ENCODE measurements at regions not wholly inside any gene's neighbourhood (a gene's known extent, or its start where the extent isn't known, plus 50 kb on each side); places are given as distances from the start of the nearest gene placed in this dataset.

DNA sequence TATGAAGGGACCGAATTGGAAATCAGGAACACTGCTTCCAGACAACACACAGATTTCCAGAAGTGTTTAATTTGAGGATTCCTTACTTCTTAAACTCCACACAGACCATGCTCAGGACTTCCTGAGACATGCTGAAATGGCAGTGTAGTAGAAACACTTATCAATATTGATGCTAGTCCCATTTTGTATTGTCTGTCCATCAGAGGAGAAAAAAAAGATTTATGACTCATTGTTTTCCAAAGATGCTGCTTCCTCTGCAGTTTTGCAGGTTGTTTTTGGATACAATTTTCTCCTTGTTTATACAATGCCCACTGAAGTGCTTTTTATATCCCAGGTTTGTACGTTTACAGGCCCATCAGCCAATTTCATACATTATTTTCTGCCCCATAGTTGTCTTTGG is 68.3 kb upstream of the TANC2 start:
- Histone ChIP-seq H3K4me3 (ENCODE audit: low read length) (no peak overlapping the region), H3K36me3 (ENCODE audit: control insufficient read depth, low read depth, low read length) (no peaks in the 10 kb centered on the region), H3K4me1 (ENCODE audit: control insufficient read depth, low read depth, low read length) (peaks cover under 1% of the 10 kb centered on the region), H3K9ac (ENCODE audit: low read length) (no peak overlapping the region), H3K27me3 (ENCODE audit: control insufficient read depth, insufficient read depth, low read length) (no peaks in the 10 kb centered on the region), H3K27ac (ENCODE audit: low read length) (no peak overlapping the region), H3K9me3 (ENCODE audit: control insufficient read depth, low read depth, low read length) (no peaks in the 10 kb centered on the region)

DNA sequence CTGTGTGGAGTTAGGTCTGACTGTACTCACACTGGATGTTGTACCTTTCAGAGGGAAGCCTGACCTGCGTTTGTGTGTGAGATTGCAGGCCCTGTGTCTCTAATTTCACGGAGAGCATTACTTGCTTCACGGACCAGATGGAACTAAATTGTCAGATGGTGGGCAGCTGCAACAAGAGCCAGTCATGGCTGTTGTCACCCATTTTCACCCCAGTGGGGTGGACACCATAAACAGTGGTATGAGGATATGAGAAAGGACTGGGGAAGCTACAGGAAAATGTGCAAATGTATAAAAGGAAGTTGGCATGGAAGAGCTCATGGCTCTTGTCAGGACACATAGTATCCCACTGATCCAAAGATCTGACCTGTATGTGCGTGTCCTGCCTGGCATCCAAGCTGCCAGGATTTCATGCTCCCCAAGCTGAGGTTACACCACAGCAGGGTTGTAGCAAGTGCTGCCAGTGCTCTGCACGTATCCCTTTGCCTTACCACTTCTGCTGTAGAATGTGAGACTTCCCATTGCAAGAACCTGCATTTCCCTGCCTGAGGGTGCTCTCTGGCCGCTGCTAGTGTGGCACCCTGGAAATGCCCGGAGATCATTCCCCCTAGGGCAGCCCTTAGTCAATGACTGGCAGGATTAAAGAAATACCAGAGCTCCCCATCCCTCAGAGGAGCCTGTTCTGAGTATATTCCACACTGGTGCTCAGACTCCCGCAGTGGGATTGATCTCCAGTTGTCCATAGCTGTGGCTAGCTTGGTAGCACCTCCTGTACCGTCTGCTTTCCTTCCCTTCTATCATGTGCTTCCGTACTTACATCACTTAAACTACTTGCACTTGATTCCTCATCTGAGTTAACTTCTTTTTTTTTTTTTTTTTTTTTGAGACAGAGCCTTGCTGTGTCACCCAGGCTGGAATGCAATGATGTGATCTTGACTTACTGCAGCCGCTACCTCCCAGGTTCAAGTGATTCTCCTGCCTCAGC is 70.4 kb upstream of the TANC2 start:
- Histone ChIP-seq H3K27me3 (ENCODE audit: control insufficient read depth, insufficient read depth, low read length) (no peaks in the 10 kb centered on the region), H3K4me1 (ENCODE audit: control insufficient read depth, low read depth, low read length) (peaks cover 8% of the 10 kb centered on the region), H3K4me3 (ENCODE audit: low read length) (no peak overlapping the region), H3K9ac (ENCODE audit: low read length) (no peak overlapping the region), H3K27ac (ENCODE audit: low read length) (no peak overlapping the region), H3K36me3 (ENCODE audit: control insufficient read depth, low read depth, low read length) (no peaks in the 10 kb centered on the region), H3K9me3 (ENCODE audit: control insufficient read depth, low read depth, low read length) (no peaks in the 10 kb centered on the region)

DNA sequence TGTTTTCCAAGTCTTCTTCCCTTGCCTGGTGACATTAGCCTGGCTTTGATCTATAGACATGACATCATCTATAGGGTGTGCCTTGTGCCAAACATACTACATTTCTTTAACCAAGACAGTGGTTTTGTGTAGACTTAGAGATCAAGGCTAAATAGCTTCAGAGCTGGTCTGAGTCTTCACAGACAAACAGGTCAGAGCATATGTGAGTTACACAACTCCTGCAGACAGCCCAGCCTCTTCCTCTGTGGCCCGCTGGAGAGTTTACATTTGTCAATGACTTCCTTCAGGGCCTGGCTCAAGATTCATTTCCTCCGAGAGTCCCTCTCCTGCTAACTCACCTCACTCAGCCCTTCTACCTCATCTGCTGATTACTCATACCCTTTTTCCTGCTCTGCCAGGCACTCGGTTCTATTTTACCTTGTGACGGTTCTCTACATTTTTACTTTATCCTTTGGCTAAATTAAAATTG is 73.1 kb upstream of the TANC2 start:
- H3K9me3 ChIP-seq (ENCODE audit: control insufficient read depth, low read depth, low read length) = no peaks in the 10 kb centered on the region
- H3K36me3 ChIP-seq (ENCODE audit: control insufficient read depth, low read depth, low read length) = no peaks in the 10 kb centered on the region
- no peak overlapping the region for H3K4me3 ChIP-seq (ENCODE audit: low read length)
- peaks cover 8% of the 10 kb centered on the region for H3K4me1 ChIP-seq (ENCODE audit: control insufficient read depth, low read depth, low read length)
- no peak overlapping the region for H3K9ac ChIP-seq (ENCODE audit: low read length)
- H3K27ac ChIP-seq (ENCODE audit: low read length) = no peak overlapping the region
- H3K27me3 ChIP-seq (ENCODE audit: control insufficient read depth, insufficient read depth, low read length) = no peaks in the 10 kb centered on the region

DNA sequence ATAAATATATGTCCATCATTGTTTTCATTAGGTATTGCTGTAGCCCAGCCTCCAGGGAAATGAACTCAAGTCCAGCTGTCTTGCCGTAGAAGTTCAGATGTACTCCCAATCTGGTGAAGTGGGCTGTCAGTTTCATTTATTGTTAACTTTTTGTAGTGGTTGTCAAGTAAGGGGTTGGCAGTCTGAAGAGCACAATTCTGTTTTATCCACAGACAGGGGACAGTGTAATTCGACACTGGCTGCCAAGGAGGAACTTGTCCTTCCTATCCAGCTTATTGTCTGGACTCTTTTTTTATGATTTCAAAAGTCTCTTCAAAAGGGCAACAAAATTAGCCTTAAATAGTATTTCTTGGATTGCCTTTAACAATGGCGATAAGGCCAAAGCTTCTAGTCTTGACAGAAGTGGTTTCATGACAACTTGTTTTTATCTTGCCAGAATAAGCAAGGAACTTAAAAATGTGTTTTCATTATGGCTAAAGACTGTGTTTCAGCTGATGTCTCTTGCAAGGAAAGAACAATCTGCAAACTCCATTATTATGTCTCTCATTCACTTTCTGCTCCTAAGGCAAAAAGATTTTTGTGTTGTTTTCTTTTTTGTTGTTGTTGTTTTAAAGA is 73.9 kb upstream of the TANC2 start:
- H3K4me3 ChIP-seq (ENCODE audit: low read length) = no peak overlapping the region
- peaks cover 8% of the 10 kb centered on the region for H3K4me1 ChIP-seq (ENCODE audit: control insufficient read depth, low read depth, low read length)
- no peaks in the 10 kb centered on the region for H3K36me3 ChIP-seq (ENCODE audit: control insufficient read depth, low read depth, low read length)
- H3K27me3 ChIP-seq (ENCODE audit: control insufficient read depth, insufficient read depth, low read length) = no peaks in the 10 kb centered on the region
- no peak overlapping the region for H3K9ac ChIP-seq (ENCODE audit: low read length)
- H3K9me3 ChIP-seq (ENCODE audit: control insufficient read depth, low read depth, low read length) = no peaks in the 10 kb centered on the region
- no peak overlapping the region for H3K27ac ChIP-seq (ENCODE audit: low read length)

DNA sequence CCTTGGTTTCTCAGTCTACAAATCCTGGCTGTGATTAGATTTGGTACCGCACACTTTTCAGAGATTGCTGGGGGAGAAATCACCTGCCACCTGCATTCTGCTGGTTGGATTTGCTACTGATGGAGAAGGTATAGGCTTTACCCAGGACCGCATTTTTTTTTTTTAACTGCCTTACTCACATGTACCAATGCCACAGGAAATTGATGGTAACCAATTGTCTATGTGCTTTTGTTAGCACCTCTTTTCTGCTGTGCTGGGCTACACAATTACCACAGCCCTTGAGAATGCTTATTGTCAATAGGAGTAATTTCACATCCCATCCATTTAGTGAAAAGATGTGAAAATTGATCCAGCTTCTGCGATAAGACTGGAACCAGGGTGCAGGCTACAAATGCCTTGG is 74.4 kb upstream of the TANC2 start:
- no peaks in the 10 kb centered on the region for H3K27me3 ChIP-seq (ENCODE audit: control insufficient read depth, insufficient read depth, low read length)
- no peaks in the 10 kb centered on the region for H3K36me3 ChIP-seq (ENCODE audit: control insufficient read depth, low read depth, low read length)
- no peak overlapping the region for H3K9ac ChIP-seq (ENCODE audit: low read length)
- H3K9me3 ChIP-seq (ENCODE audit: control insufficient read depth, low read depth, low read length) = no peaks in the 10 kb centered on the region
- no peak overlapping the region for H3K4me3 ChIP-seq (ENCODE audit: low read length)
- H3K27ac ChIP-seq (ENCODE audit: low read length) = no peak overlapping the region
- peaks cover 8% of the 10 kb centered on the region for H3K4me1 ChIP-seq (ENCODE audit: control insufficient read depth, low read depth, low read length)

DNA sequence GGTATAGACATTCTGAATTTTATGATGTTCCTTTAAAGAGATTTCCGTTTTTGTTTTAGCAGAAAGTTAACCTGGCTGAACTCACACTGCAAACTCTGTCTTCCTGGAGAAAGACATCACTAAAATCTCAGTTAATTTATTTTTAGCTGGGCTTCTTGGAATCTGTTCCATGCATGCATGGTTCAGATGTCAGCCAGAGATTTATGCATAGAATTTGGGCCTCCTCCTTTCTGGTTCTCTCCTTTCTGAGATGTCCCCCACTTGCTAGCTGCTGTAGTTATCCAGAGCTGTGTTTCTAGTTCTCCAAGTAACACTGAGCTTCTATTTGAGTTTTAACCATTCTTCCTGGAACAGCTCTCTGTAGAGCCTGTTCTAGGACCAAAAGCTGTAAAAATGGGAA is 77.3 kb upstream of the TANC2 start:
- H3K9ac ChIP-seq (ENCODE audit: low read length) = no peak overlapping the region
- H3K4me3 ChIP-seq (ENCODE audit: low read length) = no peak overlapping the region
- no peak overlapping the region for H3K27ac ChIP-seq (ENCODE audit: low read length)
- H3K36me3 ChIP-seq (ENCODE audit: control insufficient read depth, low read depth, low read length) = no peaks in the 10 kb centered on the region
- H3K27me3 ChIP-seq (ENCODE audit: control insufficient read depth, insufficient read depth, low read length) = no peaks in the 10 kb centered on the region
- H3K9me3 ChIP-seq (ENCODE audit: control insufficient read depth, low read depth, low read length) = no peaks in the 10 kb centered on the region
- H3K4me1 ChIP-seq (ENCODE audit: control insufficient read depth, low read depth, low read length) = peaks cover 8% of the 10 kb centered on the region

DNA sequence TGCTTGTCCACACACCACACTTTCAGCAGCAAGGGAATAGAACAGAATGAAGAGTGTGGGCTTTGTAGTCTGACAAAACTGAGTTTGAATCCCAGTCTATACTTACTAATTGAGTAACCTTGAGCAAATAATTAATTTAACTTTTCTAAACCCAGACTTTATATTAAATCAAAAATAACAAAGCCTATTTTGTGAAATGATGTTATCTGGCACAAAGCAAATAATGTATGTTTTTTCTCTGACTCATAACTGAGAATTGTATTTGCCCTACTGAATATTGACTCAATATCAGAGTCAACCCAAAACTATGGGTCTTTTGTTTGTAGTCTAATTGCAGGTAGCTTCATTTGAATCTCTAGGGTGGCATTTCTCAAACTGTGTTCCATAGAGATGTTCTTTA is 77.9 kb upstream of the TANC2 start:
- Histone ChIP-seq H3K27me3 (ENCODE audit: control insufficient read depth, insufficient read depth, low read length) (no peaks in the 10 kb centered on the region), H3K9ac (ENCODE audit: low read length) (no peak overlapping the region), H3K27ac (ENCODE audit: low read length) (no peak overlapping the region), H3K36me3 (ENCODE audit: control insufficient read depth, low read depth, low read length) (no peaks in the 10 kb centered on the region), H3K9me3 (ENCODE audit: control insufficient read depth, low read depth, low read length) (no peaks in the 10 kb centered on the region), H3K4me1 (ENCODE audit: control insufficient read depth, low read depth, low read length) (peaks cover 8% of the 10 kb centered on the region), H3K4me3 (ENCODE audit: low read length) (no peak overlapping the region)

DNA sequence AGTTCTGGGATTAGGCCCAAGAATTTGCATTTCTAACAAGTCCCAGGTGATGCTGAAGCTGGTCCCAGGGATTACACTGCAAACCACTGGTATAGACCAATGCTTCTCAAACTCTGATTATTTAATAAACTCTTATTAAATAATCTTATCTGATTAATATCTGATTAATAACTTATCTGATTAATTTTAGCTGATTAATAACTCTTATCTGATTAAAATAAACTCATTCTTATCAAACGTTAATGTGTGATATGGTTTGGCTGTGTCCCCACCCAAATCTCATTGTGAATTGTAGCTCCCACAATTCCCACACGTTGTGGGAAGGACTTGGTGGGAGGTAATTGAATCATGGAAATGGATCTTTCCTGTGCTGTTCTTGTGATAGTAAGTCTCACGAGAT is 78.6 kb upstream of the TANC2 start:
- H3K4me3 ChIP-seq (ENCODE audit: low read length) = no peak overlapping the region
- H3K27me3 ChIP-seq (ENCODE audit: control insufficient read depth, insufficient read depth, low read length) = no peaks in the 10 kb centered on the region
- no peak overlapping the region for H3K27ac ChIP-seq (ENCODE audit: low read length)
- H3K36me3 ChIP-seq (ENCODE audit: control insufficient read depth, low read depth, low read length) = no peaks in the 10 kb centered on the region
- no peak overlapping the region for H3K9ac ChIP-seq (ENCODE audit: low read length)
- no peaks in the 10 kb centered on the region for H3K9me3 ChIP-seq (ENCODE audit: control insufficient read depth, low read depth, low read length)
- H3K4me1 ChIP-seq (ENCODE audit: control insufficient read depth, low read depth, low read length) = peaks cover 6% of the 10 kb centered on the region

DNA sequence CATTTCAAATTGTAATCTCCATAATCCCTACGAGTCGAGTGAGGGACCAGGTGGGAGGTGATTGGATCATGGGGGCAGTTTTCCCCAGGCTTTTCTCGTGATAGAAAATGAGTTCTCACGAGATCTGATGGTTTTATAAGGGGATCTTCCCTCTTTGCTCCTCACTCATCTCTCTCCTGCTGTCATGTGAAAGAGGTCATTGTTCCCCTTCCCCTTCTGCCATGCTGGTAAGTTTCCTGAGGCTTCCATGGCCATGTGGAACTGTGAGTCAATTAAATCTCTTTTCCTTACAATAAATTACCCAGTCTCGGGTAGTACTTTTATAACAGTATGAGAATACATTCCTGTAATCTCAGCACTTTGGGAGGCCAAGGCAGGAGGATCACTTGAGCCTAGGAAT is 76.7 kb upstream of the MARCHF10 start:
- Histone ChIP-seq H3K27ac (ENCODE audit: low read length) (no peak overlapping the region), H3K4me3 (ENCODE audit: low read length) (no peak overlapping the region), H3K4me1 (ENCODE audit: control insufficient read depth, low read depth, low read length) (no peaks in the 10 kb centered on the region), H3K27me3 (ENCODE audit: control insufficient read depth, insufficient read depth, low read length) (no peaks in the 10 kb centered on the region), H3K36me3 (ENCODE audit: control insufficient read depth, low read depth, low read length) (no peaks in the 10 kb centered on the region), H3K9ac (ENCODE audit: low read length) (no peak overlapping the region), H3K9me3 (ENCODE audit: control insufficient read depth, low read depth, low read length) (no peaks in the 10 kb centered on the region)

DNA sequence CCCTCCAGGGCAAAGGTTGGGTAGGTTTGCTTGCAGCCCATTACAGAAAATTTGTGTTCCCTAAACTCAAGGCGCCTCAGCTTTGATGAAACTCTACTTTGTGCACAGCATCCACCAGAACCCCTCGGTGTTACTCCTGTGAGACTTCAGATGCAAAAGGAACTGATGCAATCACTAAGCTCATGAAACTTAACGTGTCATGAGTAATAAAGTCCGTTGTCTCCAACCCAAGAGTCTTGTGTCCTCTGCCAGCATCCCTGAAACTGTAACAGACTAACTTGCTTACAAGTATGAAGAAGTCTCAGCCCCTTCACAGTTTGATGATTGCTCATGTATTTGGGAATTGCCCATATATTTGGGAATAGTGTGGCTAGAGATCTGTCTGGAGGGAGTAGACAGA is 74.8 kb upstream of the MARCHF10 start:
- H3K27me3 ChIP-seq (ENCODE audit: control insufficient read depth, insufficient read depth, low read length) = no peaks in the 10 kb centered on the region
- no peaks in the 10 kb centered on the region for H3K9me3 ChIP-seq (ENCODE audit: control insufficient read depth, low read depth, low read length)
- no peak overlapping the region for H3K4me3 ChIP-seq (ENCODE audit: low read length)
- no peaks in the 10 kb centered on the region for H3K4me1 ChIP-seq (ENCODE audit: control insufficient read depth, low read depth, low read length)
- H3K36me3 ChIP-seq (ENCODE audit: control insufficient read depth, low read depth, low read length) = no peaks in the 10 kb centered on the region
- H3K27ac ChIP-seq (ENCODE audit: low read length) = no peak overlapping the region
- H3K9ac ChIP-seq (ENCODE audit: low read length) = no peak overlapping the region

DNA sequence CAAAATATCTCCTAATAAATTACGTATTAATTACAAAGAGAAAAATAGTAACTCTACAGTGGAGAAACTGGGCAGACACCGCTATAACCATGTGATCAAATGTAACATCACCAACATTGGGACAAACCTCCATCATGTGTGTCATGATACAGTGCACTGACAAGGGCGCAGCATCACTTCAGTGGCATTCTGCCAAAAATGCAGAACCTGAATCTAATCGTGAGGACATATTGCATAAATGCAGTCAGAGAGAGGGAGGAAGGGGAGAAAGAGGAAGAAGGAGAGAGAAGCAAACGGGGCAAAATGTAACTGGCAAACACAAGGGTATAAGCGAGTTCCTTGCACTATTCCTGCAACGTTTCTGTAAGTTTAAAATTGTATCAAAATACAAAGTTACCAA is 74.2 kb upstream of the MARCHF10 start:
- Histone ChIP-seq H3K9ac (ENCODE audit: low read length) (no peak overlapping the region), H3K36me3 (ENCODE audit: control insufficient read depth, low read depth, low read length) (no peaks in the 10 kb centered on the region), H3K27ac (ENCODE audit: low read length) (no peak overlapping the region), H3K4me3 (ENCODE audit: low read length) (no peak overlapping the region), H3K4me1 (ENCODE audit: control insufficient read depth, low read depth, low read length) (no peaks in the 10 kb centered on the region), H3K27me3 (ENCODE audit: control insufficient read depth, insufficient read depth, low read length) (no peaks in the 10 kb centered on the region), H3K9me3 (ENCODE audit: control insufficient read depth, low read depth, low read length) (no peaks in the 10 kb centered on the region)

DNA sequence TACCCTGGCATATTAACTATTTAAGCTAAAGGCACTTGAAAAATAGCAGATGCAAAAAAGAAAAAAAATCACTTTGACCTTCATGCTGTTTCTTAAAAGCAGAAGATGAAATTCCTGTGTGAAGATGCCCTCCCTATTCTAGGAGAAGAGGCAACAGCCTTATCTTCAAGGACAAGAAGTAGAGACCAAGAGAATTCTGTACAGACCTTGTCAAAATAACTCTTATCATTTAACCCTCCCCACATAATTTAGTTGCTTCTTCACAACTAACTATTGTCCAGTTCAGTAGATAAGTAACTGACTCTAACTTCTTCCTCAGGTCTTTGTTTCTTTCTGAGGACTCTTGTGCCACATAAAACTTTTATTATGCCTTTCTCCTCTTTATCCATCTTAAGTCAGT is 72.0 kb upstream of the MARCHF10 start:
- Histone ChIP-seq H3K4me1 (ENCODE audit: control insufficient read depth, low read depth, low read length) (no peaks in the 10 kb centered on the region), H3K4me3 (ENCODE audit: low read length) (no peak overlapping the region), H3K27ac (ENCODE audit: low read length) (no peak overlapping the region), H3K36me3 (ENCODE audit: control insufficient read depth, low read depth, low read length) (no peaks in the 10 kb centered on the region), H3K9ac (ENCODE audit: low read length) (no peak overlapping the region), H3K9me3 (ENCODE audit: control insufficient read depth, low read depth, low read length) (no peaks in the 10 kb centered on the region), H3K27me3 (ENCODE audit: control insufficient read depth, insufficient read depth, low read length) (no peaks in the 10 kb centered on the region)
